Glomerular visceral epithelial cell (primary cell): ENCODE measurements at regions not wholly inside any gene's neighbourhood (a gene's known extent, or its start where the extent isn't known, plus 50 kb on each side); places are given as distances from the start of the nearest gene placed in this dataset.

Experiments used
- DNase-seq: peaks from one replicate; pipeline ENCODE4 v3.0.0-alpha.2; 2016; ENCODE audit errors: extremely low spot score

GRCh38 chr13:39159846-39160370, 121.7 kb downstream of the NHLRC3 start:
- DNase-seq, result no peak

GRCh38 chr13:39167018-39167417, 128.8 kb downstream of the NHLRC3 start:
- no peak for DNase-seq

- no peak for DNase-seq
Measured at GRCh38 chr13:39170711-39171110, 132.5 kb downstream of the NHLRC3 start.

GRCh38 chr13:39185326-39185725, 147.1 kb downstream of the NHLRC3 start:
- DNase-seq, result no peak

- no peak for DNase-seq
Measured at GRCh38 chr13:39186205-39186875, 148.1 kb downstream of the NHLRC3 start.

- no peak for DNase-seq
Measured at GRCh38 chr13:39189778-39190177, 151.5 kb downstream of the NHLRC3 start.

- no peak for DNase-seq
Measured at GRCh38 chr13:39196965-39197646, 158.8 kb downstream of the NHLRC3 start.

- no peak for DNase-seq
Measured at GRCh38 chr13:39197647-39198007, 159.4 kb downstream of the NHLRC3 start.

GRCh38 chr13:39200249-39200910, 162.1 kb downstream of the NHLRC3 start:
- no peak for DNase-seq

GRCh38 chr13:39201180-39201579, 162.9 kb downstream of the NHLRC3 start:
- DNase-seq, result no peak

- no peak for DNase-seq
Measured at GRCh38 chr13:39202746-39203145, 164.5 kb downstream of the NHLRC3 start.

- no peak for DNase-seq
Measured at GRCh38 chr13:39208636-39209035, 170.4 kb downstream of the NHLRC3 start.

GRCh38 chr13:39209731-39210531, 171.7 kb downstream of the NHLRC3 start:
- no peak for DNase-seq

GRCh38 chr13:39210961-39211534, 172.8 kb downstream of the NHLRC3 start:
- no peak for DNase-seq

- DNase-seq, result no peak
Measured at GRCh38 chr13:39215971-39216370, 177.7 kb downstream of the NHLRC3 start.

GRCh38 chr13:39217471-39217870, 179.2 kb downstream of the NHLRC3 start:
- no peak for DNase-seq

- DNase-seq, result no peak
Measured at GRCh38 chr13:39224671-39225240, 186.5 kb downstream of the NHLRC3 start.

- DNase-seq, result no peak
Measured at GRCh38 chr13:39225860-39226259, 187.6 kb downstream of the NHLRC3 start.

- DNase-seq, result no peak
Measured at GRCh38 chr13:39226359-39226758, 188.1 kb downstream of the NHLRC3 start.

- no peak for DNase-seq
Measured at GRCh38 chr13:39232401-39232980, 194.2 kb downstream of the NHLRC3 start.

- DNase-seq, result no peak
Measured at GRCh38 chr13:39232999-39233398, 194.7 kb downstream of the NHLRC3 start.
